ENCODE measurements at regions not wholly inside any gene's neighbourhood (a gene's known extent, or its start where the extent isn't known, plus 50 kb on each side); places are given as distances from the start of the nearest gene placed in this dataset.

DNA sequence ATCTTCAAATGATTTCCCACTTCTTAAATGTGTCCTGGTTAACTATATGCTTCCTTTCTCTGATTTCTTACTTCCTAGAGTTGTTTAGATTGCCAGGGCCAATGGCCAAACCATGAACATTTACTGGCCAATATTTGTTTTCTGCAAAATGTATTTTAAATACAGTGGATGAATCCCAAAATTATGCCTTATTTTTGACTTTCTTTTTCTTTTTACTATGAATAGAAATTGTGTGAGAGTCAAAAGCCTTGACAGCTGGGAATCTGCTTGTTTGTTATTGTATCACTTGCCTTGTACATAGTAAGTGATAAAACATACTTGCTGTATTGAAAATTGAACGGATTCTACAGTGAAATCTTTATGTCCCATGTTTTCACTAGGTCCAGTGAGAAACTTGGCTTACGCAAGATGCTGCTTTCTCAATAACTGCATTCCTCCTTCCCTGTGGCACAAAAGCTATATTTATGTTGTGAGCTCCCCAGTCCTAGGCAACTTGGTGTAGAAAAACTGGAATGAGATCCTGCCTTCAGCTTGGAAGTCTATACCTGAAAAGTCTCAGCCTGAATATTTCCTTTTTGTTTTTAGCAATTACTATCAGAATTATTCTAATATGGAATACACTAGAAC is 295.2 kb downstream of the EPHA7 start:
- TF ChIP-seq CTCF (IDR thresholded peaks at IDR 0.05): no peak
- Histone ChIP-seq H3K27ac (no peak overlapping the region), H3K9me3 (no peaks in the 10 kb centered on the region), H3K27me3 (replicated peaks; ENCODE audit: insufficient read depth) (no peaks in the 10 kb centered on the region), H3K4me1 (ENCODE audit: control insufficient read depth in 1 of 2, low read depth in 2 of 2) (no peaks in the 10 kb centered on the region), H3K4me3 (no peak overlapping the region), H3K36me3 (no peaks in the 10 kb centered on the region)
- no peak for ATAC-seq (ENCODE audit: insufficient number of reproducible peaks, low FRiP score, low read depth)
- DNase-seq (ENCODE audit: low spot score): no peak

DNA sequence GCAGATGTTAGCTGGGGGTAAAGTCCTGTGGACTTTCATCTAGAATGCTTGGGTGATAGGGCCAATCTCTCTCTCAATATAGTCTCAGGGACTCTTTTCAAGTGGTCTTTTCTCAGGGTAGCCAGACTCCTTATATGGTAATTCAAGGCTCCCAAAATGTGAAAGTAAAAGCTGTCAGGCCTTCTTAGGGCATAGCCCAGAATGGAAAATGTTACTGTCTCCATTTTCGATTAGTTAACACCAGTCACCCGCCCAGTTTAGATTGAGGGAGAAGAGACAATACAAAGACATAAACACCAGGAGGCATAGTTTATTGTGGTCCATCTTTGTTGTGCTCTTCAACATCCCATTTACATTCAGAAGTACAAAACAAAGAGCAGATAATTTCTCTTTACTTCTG is 295.8 kb downstream of the EPHA7 start:
- H3K4me3 ChIP-seq: no peak overlapping the region
- no peak overlapping the region for H3K27ac ChIP-seq
- DNase-seq (ENCODE audit: low spot score) (no peak), ATAC-seq (ENCODE audit: insufficient number of reproducible peaks, low FRiP score, low read depth) (no peak)
- H3K36me3 ChIP-seq: no peaks in the 10 kb centered on the region
- no peaks in the 10 kb centered on the region for H3K4me1 ChIP-seq (ENCODE audit: control insufficient read depth in 1 of 2, low read depth in 2 of 2)
- H3K27me3 ChIP-seq (replicated peaks; ENCODE audit: insufficient read depth): no peaks in the 10 kb centered on the region
- no peak for TF ChIP-seq CTCF (IDR thresholded peaks at IDR 0.05)
- no peaks in the 10 kb centered on the region for H3K9me3 ChIP-seq

- TF ChIP-seq CTCF (IDR thresholded peaks at IDR 0.05): no peak
- no peaks in the 10 kb centered on the region for H3K27me3 ChIP-seq (replicated peaks; ENCODE audit: insufficient read depth)
- no peaks in the 10 kb centered on the region for H3K9me3 ChIP-seq
- no peak overlapping the region for H3K4me3 ChIP-seq
- H3K36me3 ChIP-seq: no peaks in the 10 kb centered on the region
- DNase-seq (ENCODE audit: low spot score) (no peak), ATAC-seq (ENCODE audit: insufficient number of reproducible peaks, low FRiP score, low read depth) (no peak)
- H3K27ac ChIP-seq: no peak overlapping the region
- no peaks in the 10 kb centered on the region for H3K4me1 ChIP-seq (ENCODE audit: control insufficient read depth in 1 of 2, low read depth in 2 of 2)
Measured at GRCh38 chr6:93120154-93120742, 299.1 kb downstream of the EPHA7 start.

DNA sequence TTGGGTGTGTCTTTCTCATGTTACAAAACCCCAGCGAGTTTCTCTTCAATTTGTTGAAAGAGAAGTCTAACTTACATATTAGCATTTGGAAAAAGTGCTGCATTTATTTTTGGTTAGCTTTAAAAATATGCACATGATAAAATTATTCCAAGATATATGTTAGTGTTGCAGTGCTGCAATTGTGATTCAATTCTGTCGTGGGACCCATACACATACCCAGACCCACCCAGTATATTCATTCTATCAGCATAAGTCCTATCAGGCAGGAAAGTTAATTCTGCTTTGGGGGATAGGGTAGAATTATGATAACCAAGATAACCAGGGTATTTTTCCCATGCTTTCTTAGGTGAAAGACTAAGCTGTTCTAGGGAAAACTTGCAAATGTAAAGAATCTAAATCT is 313.5 kb downstream of the EPHA7 start:
- DNase-seq (ENCODE audit: low spot score) (no peak), ATAC-seq (ENCODE audit: insufficient number of reproducible peaks, low FRiP score, low read depth) (no peak)
- no peak for TF ChIP-seq CTCF (IDR thresholded peaks at IDR 0.05)
- Histone ChIP-seq H3K27me3 (replicated peaks; ENCODE audit: insufficient read depth) (no peaks in the 10 kb centered on the region), H3K4me1 (ENCODE audit: control insufficient read depth in 1 of 2, low read depth in 2 of 2) (no peaks in the 10 kb centered on the region), H3K9me3 (no peaks in the 10 kb centered on the region), H3K27ac (no peak overlapping the region), H3K4me3 (no peak overlapping the region), H3K36me3 (no peaks in the 10 kb centered on the region)

DNA sequence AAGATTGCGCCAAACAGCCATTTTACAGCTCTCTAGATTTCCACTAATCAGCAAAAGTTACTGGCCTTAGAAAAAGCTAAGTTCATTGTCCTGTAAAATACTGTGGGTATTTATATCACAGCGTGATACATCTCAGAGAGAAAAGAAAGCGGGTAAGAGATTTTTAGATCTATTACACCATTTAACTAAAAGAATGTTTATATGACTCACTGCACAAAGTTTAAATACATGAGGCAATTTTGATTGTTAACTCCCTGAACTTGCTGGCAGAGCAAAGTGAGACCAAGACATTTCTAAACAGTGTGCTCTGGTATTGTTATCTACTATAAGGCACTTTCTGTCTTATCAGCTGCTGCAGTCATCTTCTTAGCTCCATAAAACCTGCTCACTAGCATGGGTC is 314.3 kb downstream of the EPHA7 start:
- H3K36me3 ChIP-seq: no peaks in the 10 kb centered on the region
- H3K4me3 ChIP-seq: no peak overlapping the region
- TF ChIP-seq CTCF (IDR thresholded peaks at IDR 0.05): no peak
- ATAC-seq (ENCODE audit: insufficient number of reproducible peaks, low FRiP score, low read depth) (no peak), DNase-seq (ENCODE audit: low spot score) (no peak)
- H3K4me1 ChIP-seq (ENCODE audit: control insufficient read depth in 1 of 2, low read depth in 2 of 2): no peaks in the 10 kb centered on the region
- H3K27ac ChIP-seq: no peak overlapping the region
- no peaks in the 10 kb centered on the region for H3K27me3 ChIP-seq (replicated peaks; ENCODE audit: insufficient read depth)
- H3K9me3 ChIP-seq: no peaks in the 10 kb centered on the region

Measured in thoracic aorta (tissue), 2 donors.